MM.1S (cell line): ENCODE measurements at regions not wholly inside any gene's neighbourhood (a gene's known extent, or its start where the extent isn't known, plus 50 kb on each side); places are given as distances from the start of the nearest gene placed in this dataset.

ENCODE experiments used
- CTCF ChIP-seq: fragments of 300-600 bp; sonication (generic); IDR thresholded peaks from 2 replicates; pipeline ENCODE4 v1.5.1; 2016; ENCODE audit warnings: antibody characterized with exemption, low read length, mixed read lengths
- EZH2 ChIP-seq: fragments of 300-600 bp; sonication (generic); optimal IDR thresholded peaks from 2 replicates; pipeline ENCODE3; 2017; ENCODE audit warnings: low read depth, mild to moderate bottlenecking, antibody characterized with exemption, low read length, mixed read lengths
- EZH2phosphoT487 ChIP-seq: fragments of 300-600 bp; sonication (generic); IDR thresholded peaks from 2 replicates; pipeline ENCODE4 v1.6.1; 2018; ENCODE audit warnings: antibody characterized with exemption, low read length

- TF ChIP-seq CTCF, result no peak
- no peak for TF ChIP-seq EZH2
- TF ChIP-seq EZH2phosphoT487, result no peak
These were observed 164.0 kb upstream of the TRAM1L1 start for GRCh38 chr4:117249333-117249732.
